A673 (cell line): ENCODE measurements at regions not wholly inside any gene's neighbourhood (a gene's known extent, or its start where the extent isn't known, plus 50 kb on each side); places are given as distances from the start of the nearest gene placed in this dataset.

ENCODE experiments used
- BruUV-seq: library from RNA; stranded (reverse); fragments of 400-500 nt; replicated peaks from 2 replicates; lab custom pipeline; 2021; lab: Mats Ljungman, UMichigan
- CTCF ChIA-PET: fragments of 300-600 bp; sonication (Branson Sonifier 250); formaldehyde crosslinking; loops from one replicate; lab custom pipeline; 2022; ENCODE audit warnings: antibody characterized with exemption; lab: Charles Lee
- POLR2A ChIA-PET: fragments of 300-600 bp; sonication (Branson Sonifier 250); formaldehyde crosslinking; loops from one replicate; lab custom pipeline; 2022; ENCODE audit warnings: antibody characterized with exemption; ENCODE audit not compliant: low non-redundant PET; lab: Charles Lee
- DNase-seq: peaks from one replicate; pipeline ENCODE4 v3.0.0-alpha.2; 2015; ENCODE audit warnings: low spot score
- H3K27ac ChIP-seq: fragments of 200-600 bp; sonication (generic); 2 replicates; pipeline ENCODE4 v1.5.1; 2016; ENCODE audit warnings: mixed run types, low read depth, mild to moderate bottlenecking, mixed read lengths, antibody characterized with exemption, low read length; ENCODE audit not compliant: poor library complexity, severe bottlenecking
- H3K27me3 ChIP-seq: fragments of 200-600 bp; sonication (generic); replicated peaks from 2 replicates; pipeline ENCODE4 v1.6.1; 2017; ENCODE audit warnings: mixed run types, low read depth, mild to moderate bottlenecking, mixed read lengths, antibody characterized with exemption, low read length; ENCODE audit not compliant: insufficient read depth, poor library complexity
- H3K36me3 ChIP-seq: fragments of 200-600 bp; sonication (generic); 2 replicates; pipeline ENCODE4 v1.6.1; 2016; ENCODE audit warnings: mixed run types, mild to moderate bottlenecking, mixed read lengths, antibody characterized with exemption, low read length; ENCODE audit not compliant: insufficient read depth, poor library complexity, severe bottlenecking
- H3K4me1 ChIP-seq: fragments of 200-600 bp; sonication (generic); 2 replicates; pipeline ENCODE4 v1.6.1; 2017; ENCODE audit warnings: mixed run types, mild to moderate bottlenecking, mixed read lengths, antibody characterized with exemption, low read length; ENCODE audit not compliant: insufficient read depth, poor library complexity, severe bottlenecking
- H3K4me3 ChIP-seq: fragments of 200-600 bp; sonication (generic); 2 replicates; pipeline ENCODE4 v1.5.1; 2016; ENCODE audit warnings: low read depth, mixed run types, mild to moderate bottlenecking, mixed read lengths, low read length; ENCODE audit not compliant: poor library complexity, severe bottlenecking
- H3K9me3 ChIP-seq: fragments of 200-600 bp; sonication (generic); 2 replicates; pipeline ENCODE4 v1.6.1; 2016; ENCODE audit warnings: mixed run types, low read depth, mild to moderate bottlenecking, mixed read lengths, antibody characterized with exemption, low read length; ENCODE audit not compliant: poor library complexity, severe bottlenecking
- EZH2 ChIP-seq: fragments of 200-600 bp; sonication (generic); IDR thresholded peaks from 2 replicates; pipeline ENCODE4 v1.6.1; 2017; ENCODE audit warnings: borderline replicate concordance, low read depth, mild to moderate bottlenecking, mixed read lengths, antibody characterized with exemption, low read length; ENCODE audit not compliant: poor library complexity, severe bottlenecking
- intact Hi-C: fragments of 100-400 bp; cut with micrococcal nuclease; formaldehyde crosslinking; loops from one replicate; pipeline ENCODE4 v1.10.0; 2022; ENCODE audit not compliant: unreplicated experiment
- TF ChIP-seq, protein P1 (sequence below): fragments of 300-800, 200-600 bp; sonication (generic); conservative IDR thresholded peaks from 2 replicates; pipeline ENCODE4 v1.5.1; 2017; ENCODE audit warnings: low read depth, mild to moderate bottlenecking, antibody characterized with exemption, low read length, moderate library complexity, mixed read lengths

DNA sequence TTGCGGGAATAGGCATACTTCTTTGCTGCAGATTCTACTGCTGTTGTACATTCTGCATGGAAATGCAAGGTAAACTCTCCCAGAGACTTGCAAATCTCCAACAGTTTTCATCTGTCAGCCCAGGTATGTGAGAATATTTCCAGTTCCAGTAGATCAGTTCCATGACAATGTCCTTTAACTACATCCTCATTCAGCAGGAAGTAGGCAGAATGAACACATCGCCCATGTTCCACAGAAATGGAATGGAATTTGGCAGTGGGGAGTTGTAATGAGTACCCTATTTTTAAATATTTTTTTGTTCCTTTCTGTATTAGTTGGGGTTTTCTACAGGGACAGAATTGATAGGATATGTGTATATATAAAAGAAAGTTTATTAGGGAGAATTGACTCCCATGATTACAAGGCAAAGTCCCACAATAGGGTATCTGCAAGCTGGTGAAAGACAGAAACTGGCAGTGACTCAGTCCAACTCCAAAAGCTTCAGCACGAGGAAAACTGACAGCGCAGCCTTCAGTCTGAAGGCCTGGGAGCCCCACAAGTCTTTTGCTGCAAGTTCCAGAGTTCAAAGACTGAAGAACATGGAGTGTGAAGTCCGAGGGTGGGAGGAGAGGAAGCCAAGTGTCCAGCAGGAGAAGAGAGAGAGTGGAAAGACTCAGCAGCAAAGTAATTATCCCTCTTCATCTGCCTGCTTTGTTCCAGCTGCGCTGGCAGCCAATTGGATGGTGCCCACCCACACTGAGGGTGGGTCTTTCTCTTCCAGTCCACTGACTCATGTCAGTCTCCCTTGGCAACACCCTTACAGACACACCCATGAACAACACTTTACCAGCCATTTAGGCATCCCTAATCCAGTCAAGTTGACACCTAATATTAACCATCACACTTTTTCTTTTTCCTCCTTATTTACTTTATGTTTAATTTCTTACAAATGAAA is 110.4 kb upstream of the SCAF11 start:
- Histone ChIP-seq H3K27ac (no peak overlapping the region), H3K4me3 (no peak overlapping the region), H3K36me3 (no peaks in the 10 kb centered on the region), H3K27me3 (no peaks in the 10 kb centered on the region), H3K4me1 (no peaks in the 10 kb centered on the region), H3K9me3 (no peaks in the 10 kb centered on the region)
- intact Hi-C loops, result no loop called here
- CTCF ChIA-PET, result no interaction called here
- POLR2A ChIA-PET, result no interaction called here
- peak; percentile 43 for DNase-seq
- TF ChIP-seq, protein P1, sequence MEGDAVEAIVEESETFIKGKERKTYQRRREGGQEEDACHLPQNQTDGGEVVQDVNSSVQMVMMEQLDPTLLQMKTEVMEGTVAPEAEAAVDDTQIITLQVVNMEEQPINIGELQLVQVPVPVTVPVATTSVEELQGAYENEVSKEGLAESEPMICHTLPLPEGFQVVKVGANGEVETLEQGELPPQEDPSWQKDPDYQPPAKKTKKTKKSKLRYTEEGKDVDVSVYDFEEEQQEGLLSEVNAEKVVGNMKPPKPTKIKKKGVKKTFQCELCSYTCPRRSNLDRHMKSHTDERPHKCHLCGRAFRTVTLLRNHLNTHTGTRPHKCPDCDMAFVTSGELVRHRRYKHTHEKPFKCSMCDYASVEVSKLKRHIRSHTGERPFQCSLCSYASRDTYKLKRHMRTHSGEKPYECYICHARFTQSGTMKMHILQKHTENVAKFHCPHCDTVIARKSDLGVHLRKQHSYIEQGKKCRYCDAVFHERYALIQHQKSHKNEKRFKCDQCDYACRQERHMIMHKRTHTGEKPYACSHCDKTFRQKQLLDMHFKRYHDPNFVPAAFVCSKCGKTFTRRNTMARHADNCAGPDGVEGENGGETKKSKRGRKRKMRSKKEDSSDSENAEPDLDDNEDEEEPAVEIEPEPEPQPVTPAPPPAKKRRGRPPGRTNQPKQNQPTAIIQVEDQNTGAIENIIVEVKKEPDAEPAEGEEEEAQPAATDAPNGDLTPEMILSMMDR, result no peak
- TF ChIP-seq EZH2, result no peak
- BruUV-seq, result no TSS peak

DNA sequence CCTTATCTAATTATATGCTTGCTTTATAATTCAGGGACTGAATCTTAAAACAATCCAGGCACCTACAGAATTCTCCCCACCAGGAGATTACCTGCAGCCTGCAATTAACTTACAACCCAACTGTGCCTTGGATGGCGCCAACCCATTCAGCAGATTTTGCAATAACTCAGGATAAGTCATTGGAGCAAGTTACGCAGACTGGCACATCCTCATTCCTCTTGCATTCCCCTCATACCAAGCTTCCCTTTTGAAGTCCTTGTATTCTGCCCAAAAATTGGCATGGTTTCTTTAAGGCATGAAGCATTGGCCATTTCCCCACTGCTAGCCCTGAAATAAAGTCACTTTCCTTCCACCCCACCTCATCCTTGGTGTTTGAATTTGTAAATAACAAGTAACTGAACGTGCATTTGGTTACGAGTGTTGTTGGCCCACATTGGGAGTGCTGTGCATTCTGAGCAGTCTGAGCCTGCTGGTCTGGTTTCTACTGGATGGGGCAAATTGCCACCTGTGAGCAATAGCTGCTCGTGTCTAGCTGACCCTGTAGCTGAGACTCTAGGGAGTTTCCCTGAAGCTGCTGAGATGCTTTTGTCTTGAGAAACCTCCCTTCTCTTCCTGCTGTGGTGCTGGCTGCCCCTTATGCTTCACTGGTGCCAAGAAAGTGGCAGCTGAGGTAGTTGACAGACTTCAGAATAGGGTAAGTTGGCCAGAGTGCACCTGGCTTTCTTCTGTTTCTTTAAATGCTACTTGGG is 99.2 kb upstream of the SCAF11 start:
- no peak overlapping the region for H3K27ac ChIP-seq
- H3K27me3 ChIP-seq, result no peaks in the 10 kb centered on the region
- H3K36me3 ChIP-seq, result no peaks in the 10 kb centered on the region
- DNase-seq, result no peak
- intact Hi-C loops, result no loop called here
- ChIA-PET CTCF (no interaction called here), POLR2A (no interaction called here)
- no peaks in the 10 kb centered on the region for H3K4me1 ChIP-seq
- peaks cover 11% of the 10 kb centered on the region for H3K9me3 ChIP-seq
- TF ChIP-seq, protein P1, result no peak
- no peak for TF ChIP-seq EZH2
- H3K4me3 ChIP-seq, result no peak overlapping the region
- BruUV-seq, result no TSS peak

DNA sequence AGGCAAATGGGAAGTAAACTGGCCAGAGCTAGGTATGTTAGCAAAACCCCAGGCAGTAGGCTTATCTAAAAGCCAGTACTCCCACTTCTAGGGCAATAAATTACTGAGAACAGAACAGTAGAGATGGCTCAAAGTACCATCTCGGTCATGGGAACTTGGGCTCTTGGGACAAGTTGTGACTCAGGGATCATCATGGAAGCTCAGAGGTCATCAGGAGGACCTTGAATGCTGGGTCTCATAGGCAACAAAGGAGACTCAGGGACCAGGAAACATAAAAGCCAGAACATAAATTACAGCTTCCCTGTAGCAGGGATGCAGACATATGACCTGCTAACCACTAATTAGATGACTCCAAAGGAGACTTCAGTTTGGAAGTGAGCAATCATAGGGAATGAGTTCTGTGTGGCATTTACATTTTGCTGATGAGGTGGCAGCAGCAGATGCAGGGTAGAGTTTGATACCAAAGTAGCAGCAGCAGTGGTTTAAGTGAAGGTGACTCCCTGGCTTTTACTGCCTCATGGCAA is 97.6 kb upstream of the SCAF11 start:
- BruUV-seq, result no TSS peak

More for the DNA sequence above, 97.6 kb upstream of the SCAF11 start:
- H3K36me3 ChIP-seq, result no peaks in the 10 kb centered on the region
- H3K9me3 ChIP-seq, result peaks cover 19% of the 10 kb centered on the region
- TF ChIP-seq, protein P1, result no peak
- TF ChIP-seq EZH2, result no peak
- H3K4me1 ChIP-seq, result no peaks in the 10 kb centered on the region
- ChIA-PET POLR2A (no interaction called here), CTCF (no interaction called here)
- no peak overlapping the region for H3K27ac ChIP-seq
- no peak for DNase-seq
- no peaks in the 10 kb centered on the region for H3K27me3 ChIP-seq
- intact Hi-C loops, result no loop called here
- no peak overlapping the region for H3K4me3 ChIP-seq
